GM20000 (cell line): ENCODE measurements at regions not wholly inside any gene's neighbourhood (a gene's known extent, or its start where the extent isn't known, plus 50 kb on each side); places are given as distances from the start of the nearest gene placed in this dataset.

Source experiments
- DNase-seq: peaks from one replicate; pipeline ENCODE4 v3.0.0; 2012; ENCODE audit warnings: low spot score
- CTCF ChIP-seq: IDR thresholded peaks from 2 replicates; pipeline ENCODE4 v1.5.1; 2012; ENCODE audit warnings: mild to moderate bottlenecking, control low read depth; ENCODE audit errors: extremely low read depth, missing control alignments

- TF ChIP-seq CTCF = no peak
- no peak for DNase-seq
Measured at GRCh38 chr10:56258991-56259390, 102.1 kb downstream of the ZWINT start.

GRCh38 chr10:56258378-56258777 lies 102.7 kb downstream of the ZWINT start:
- DNase-seq = no peak
- no peak for TF ChIP-seq CTCF

GRCh38 chr10:56255298-56255697 lies 105.8 kb downstream of the ZWINT start:
- DNase-seq = no peak
- TF ChIP-seq CTCF = no peak

- no peak for DNase-seq
- TF ChIP-seq CTCF = no peak
Measured at GRCh38 chr10:56240471-56240870, 120.6 kb downstream of the ZWINT start.

GRCh38 chr10:56231436-56231835 lies 129.6 kb downstream of the ZWINT start:
- TF ChIP-seq CTCF = no peak
- DNase-seq = no peak

GRCh38 chr10:56222237-56222636 lies 138.8 kb downstream of the ZWINT start:
- DNase-seq = no peak
- TF ChIP-seq CTCF = no peak

GRCh38 chr10:56212951-56213350 lies 148.1 kb downstream of the ZWINT start:
- no peak for TF ChIP-seq CTCF
- DNase-seq = no peak
